HG03280 (cell line): ENCODE measurements at regions not wholly inside any gene's neighbourhood (a gene's known extent, or its start where the extent isn't known, plus 50 kb on each side); places are given as distances from the start of the nearest gene placed in this dataset.

ENCODE experiments used
- ATAC-seq: cut with Tn5 transposase; IDR thresholded peaks from one replicate; pipeline ENCODE4 v1.9.1; 2021; ENCODE audit warnings: mild to moderate bottlenecking, moderate library complexity; ENCODE audit not compliant: unreplicated experiment

DNA sequence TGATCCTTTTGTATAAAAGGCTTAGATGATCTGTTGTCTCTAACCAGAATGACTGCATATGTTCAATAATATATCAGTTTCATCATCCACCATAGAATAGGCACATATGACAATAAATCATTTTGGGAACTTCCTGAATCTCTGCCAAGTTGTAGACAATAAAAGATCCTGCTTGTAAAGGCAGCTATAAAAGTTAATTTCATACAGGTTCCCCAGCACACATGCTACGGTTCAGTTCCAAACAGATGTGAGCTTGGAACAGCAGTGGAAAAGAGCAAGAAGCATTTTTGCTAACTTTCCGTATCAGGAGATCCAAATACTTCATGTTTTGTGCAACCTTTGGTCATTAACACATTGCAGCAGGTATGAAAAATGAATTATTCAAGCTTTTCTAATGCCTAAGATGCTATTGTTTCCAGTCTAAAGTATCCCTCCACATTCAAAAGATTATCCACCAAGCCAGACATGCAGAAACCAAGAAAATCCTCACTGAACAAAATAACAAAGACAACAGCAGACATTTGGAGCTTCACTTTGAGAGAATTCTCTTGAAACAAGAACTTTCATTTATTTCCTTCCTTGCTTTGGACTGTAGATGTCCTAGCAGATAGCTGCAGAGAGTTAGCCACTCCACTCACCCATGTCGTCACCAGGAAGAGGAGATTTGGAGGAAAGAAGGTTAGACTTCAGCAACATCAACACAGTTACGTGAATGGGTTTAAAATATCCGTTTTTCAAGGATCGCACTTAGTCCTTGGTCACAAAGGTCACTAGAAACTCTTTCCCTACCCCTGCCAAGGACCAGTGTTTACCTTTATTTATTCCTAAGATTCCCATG lies 453.5 kb upstream of the JARID2 start:
- no peak for ATAC-seq

DNA sequence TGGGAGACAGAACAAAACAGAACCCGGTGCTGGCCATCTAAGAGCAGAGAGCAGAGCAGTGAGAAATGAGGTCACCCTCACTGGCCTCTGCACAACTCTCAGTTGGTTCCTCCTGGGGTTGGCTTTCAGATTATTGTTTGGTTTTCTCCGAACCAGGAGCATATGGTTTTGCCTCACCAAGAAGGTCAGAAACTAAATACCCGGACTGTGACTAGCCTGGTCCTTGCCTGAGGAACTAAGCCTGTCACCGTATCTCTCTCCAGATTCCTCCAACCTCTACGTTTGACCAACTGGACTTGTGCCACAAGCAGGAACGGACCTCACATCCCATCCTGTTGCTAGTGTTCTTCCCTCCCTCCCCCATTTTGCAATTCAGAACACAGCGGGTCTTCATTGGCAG lies 450.4 kb upstream of the JARID2 start:
- no peak for ATAC-seq

- ATAC-seq, result no peak
Observed at GRCh38 chr6:14796974-14797762, 448.7 kb upstream of the JARID2 start.

DNA sequence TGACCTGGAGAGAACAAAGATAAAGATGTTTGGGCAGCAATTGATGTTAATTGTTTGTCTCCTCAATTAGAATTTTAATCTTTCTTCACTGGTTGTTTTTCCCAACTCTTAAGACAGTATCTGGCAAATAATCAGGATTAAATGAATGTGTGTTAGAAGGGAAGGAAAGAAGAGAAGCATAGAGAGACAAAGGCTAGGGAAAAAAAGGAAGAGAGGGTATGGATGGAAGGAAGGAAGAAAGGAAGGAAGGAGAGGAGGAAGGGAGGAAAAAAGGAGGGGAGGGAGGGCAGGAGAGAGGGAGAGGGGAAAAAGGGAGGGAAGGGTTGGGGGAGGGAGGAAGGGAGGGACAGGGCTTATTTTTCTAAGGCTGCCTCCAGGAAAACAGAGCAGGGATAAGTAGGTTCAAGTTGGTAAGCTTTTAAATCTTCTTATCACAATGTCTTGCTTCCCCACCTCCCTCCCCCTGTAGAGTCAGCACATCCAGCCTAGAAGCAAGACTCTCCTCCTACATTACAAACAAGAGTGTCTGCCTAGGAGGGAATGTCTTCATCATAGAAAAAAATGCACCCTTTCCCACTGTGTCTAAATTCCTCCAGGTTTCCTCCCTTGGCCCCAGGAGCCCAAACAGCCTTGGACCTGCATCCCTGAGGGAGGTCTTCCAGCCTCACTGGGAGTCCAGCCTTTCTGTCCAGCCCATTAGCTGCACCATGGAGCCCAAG lies 447.8 kb upstream of the JARID2 start:
- ATAC-seq, result no peak

DNA sequence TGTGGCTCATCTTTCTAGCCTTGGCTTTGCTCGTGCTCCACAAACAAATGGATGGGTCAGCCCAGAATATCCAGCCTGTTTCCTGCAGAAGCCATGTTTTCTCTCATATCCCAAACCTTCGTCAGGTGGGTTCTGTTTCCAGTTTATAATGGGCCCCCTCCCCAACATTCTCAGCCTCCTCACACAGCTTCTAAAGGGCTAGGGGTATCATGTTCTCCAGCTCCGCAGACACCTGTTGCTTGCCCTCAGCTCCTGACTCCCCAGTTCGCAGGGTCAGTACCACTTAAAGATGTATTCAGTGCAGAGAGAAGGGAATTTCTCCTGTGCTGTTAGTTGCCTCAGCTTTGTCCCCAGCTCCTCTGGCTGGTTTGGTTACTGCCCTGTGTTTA lies 447.3 kb upstream of the JARID2 start:
- no peak for ATAC-seq

- ATAC-seq, result no peak
Observed at GRCh38 chr6:14798996-14799588, 446.8 kb upstream of the JARID2 start.

- ATAC-seq, result no peak
Observed at GRCh38 chr6:14799928-14800327, 445.9 kb upstream of the JARID2 start.

DNA sequence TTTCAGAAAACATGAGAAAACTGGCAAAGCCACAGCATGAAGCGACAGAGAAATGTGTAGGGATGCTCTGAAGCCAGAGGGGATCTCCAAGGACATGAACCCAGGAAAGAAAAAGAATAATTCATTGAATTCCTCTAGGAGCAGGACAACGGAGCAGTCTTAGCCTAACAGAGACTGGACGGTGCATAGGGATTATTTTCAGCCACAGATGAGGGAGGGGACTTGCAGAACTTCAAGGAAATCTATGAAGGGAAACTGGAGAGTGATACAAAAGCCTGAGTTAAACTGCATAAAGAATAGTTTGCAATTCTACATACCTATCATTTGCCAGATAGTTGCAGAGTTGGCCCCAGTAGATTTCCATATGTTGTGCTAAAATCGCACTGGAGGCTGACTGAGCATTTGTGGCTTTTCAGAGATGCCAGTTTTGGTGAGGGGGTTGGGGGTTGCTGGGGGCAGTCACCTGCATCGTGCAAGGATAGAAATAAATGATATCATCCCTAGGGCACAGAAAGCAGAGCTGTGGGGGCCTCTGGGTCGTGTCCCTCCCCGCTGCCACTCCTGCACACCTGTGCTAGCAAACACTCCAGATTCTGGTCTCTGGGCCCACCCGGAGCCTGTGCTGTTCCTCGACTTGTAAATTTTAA lies 443.2 kb upstream of the JARID2 start:
- no peak for ATAC-seq

DNA sequence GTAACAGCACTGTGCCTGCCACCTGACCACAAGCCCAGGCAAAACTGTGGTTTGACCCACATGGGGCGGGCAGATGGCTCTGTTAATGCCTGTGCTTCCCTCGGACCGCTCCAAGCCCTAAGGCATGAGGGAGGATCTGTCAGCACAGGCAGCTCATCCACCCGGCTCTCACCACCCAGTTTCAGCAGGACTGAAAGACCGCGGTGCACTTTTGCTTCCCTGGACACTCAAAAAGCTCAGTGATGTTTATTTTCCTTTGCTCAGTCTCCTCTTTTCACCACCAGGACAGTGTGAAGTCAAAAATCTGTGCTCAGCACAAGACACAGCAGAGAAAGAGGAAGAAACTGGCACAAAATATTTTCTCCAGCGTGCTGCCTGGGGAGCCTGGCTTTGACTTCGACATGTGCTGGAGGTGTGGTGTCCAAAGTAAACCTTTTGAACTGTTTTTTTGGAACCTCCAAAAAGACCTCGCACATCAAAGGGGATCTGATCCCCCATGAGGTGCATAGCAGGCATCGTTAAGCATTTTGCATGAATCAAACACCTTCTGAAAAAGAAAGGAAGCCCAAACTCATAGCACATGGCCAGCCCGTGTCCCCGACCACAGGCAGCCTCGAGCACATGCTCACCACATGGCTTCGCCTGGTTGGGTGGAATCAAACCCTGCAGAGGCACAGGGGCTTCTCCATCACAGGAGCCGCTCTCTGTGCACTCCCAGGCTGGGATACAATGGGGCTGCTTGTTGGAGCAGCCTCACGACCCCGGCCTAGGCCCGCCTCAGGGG lies 441.7 kb upstream of the JARID2 start:
- no peak for ATAC-seq

DNA sequence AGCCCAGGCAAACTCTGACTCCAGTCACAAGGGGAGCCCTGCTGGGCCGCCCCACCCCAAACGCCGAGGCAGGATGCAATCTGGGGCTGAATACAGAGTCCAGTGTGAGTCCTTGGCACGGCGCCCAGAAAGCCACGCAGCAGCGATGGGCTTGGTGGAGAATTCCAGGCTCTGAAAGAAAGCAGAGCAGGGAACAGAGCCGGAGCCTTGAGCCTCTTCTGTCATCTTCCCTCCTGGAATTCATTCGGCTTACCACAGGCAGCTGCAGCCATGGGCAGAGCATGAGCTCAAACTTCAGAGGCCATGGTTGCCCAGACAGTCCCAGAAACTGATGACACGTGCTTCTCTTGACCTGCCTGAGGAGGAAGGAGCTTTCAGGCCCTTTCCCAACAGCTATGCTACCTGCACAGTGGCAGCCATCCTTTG lies 441.1 kb upstream of the JARID2 start:
- ATAC-seq, result no peak

DNA sequence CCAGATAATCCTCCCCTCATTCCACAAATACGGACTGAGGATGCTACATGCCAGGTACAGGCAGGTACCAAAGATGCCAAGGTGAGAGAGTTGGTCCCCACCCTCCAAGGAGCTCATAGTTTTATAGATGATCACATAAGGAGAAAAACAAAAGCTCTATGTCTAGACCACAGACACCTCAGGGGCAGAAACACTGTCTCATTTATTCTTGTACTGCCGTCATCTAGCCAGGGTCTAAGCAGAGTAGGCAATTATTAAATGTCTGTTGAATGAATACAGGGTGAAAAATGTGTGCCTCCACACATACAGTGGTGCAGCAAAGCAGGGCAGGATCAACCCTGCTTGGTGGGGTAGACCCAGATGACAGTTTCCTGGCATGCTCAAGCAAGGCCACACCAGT lies 439.8 kb upstream of the JARID2 start:
- ATAC-seq, result no peak

DNA sequence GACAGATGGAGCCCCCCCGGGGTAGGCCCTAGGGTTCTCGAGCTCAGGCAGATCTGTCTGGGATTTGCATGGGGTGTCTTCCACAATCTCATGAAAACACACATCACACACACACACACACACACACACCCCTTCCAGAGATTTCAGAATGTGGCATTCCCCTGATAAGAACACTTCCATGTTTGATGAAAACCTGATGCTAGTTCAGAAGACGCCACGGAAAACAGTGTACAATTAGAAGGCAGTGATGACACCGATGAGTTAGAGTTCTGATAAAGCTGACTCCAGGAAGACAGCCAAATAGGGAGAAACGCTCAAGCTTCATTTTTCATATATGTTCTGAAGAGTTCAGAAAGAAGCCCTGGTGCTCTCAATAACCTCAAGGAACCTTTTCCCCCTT lies 438.7 kb upstream of the JARID2 start:
- no peak for ATAC-seq

DNA sequence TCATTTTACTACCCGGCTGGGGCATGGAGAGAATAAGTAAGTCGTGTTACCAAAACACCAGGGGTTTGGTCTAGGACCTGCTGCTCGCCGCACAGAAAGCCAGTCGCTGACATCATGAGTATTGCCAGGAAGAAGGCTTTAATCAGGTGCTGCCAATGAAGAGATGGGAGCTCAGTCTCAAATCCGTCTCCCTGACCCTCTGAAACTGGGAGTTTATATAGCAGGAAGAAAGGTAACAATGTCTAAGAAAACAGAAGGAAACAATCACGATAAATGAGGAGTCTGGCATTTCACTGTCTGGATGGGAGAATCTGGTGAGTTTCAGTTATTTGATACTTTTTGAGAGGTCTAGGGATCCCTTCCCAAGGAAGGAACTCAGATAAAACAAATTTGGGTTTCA lies 437.9 kb upstream of the JARID2 start:
- no peak for ATAC-seq

DNA sequence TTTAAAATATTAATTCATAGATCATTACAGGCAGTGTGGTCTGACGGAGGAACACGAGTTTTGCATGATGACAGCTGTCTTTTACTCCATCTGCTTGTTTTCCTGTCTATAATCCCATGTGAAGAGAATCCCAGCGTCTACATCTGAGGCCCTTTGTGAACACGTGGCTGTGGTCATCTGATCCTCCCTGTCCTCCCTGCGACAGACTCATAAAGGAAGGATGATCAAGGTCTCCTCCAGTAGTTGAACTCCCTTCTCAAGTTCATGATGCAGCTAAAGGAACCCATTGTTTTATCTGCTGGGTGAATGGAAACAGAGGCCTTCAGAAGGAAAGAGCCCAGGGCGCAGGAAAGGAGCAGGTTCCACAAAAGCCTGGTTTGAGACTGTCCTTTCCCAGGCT lies 435.8 kb upstream of the JARID2 start:
- no peak for ATAC-seq

DNA sequence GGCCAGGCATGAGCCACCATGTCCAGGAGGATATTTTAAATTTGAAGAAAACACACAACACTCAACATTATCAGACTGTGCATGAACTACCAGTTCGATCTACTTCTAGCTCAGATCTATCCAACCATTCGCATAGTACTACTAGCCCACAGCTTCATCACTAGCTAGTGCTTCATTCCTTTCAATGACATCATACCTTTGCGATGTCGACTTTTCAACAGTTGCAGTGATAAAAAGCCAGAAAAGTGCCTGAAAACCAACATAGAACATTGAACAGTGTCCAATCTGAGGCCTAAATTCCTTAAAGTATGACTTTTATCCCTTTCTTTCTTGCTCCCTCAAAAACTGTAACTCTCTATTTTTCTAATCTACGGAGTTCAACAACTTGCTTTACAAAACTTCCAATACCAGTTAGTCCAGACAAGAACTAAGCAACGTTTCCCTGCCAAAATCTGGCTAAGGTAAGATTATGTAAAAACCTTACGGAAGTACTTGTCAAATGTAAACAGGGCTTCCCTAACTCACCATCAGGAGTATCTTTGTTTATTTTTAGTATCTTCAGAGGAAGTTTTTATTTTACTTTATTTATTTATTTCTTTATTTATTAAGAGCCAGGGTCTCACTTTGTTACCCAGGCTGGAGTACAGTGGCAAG lies 434.0 kb upstream of the JARID2 start:
- no peak for ATAC-seq

DNA sequence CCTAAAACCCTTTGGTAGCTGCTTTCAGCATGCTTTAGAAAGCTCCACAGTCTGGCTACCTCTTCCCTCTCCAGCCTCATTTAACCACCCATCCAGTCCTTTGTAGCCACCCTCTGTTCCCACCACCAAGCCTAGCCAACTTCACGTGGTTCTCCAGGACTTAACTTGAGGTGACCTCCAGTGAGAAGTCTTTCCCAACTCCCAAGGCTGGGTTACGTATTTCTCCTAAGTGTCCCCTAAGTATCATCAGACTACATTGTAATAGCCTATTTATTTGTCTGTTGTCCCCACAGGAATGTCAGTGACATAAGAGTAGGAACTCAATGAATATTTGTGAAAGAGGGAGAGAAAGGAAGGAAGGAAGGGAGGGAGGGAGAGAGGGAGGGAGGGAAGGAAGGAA lies 431.9 kb upstream of the JARID2 start:
- ATAC-seq, result no peak

GRCh38 chr6:14816116-14816859 lies 429.6 kb upstream of the JARID2 start:
- no peak for ATAC-seq

DNA sequence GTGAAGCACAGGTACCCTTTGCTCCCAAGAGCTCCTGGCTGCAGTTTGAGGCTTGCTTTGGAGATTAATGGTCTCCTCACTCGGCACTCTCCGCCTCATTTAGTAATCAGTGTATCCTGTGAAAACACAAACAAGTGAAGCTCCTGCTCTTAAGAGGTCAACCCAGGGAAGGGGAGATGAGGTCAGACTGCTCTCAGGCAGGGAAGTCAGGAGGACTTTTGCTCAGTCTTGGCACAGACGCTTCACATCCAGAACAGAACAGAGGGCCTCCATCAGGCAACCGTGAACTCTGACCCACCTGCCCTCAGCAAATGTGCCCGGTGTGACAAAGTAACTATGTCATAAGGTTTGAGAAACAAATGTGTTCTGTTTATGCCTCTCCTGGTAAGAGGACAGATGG lies 428.8 kb upstream of the JARID2 start:
- ATAC-seq, result no peak

DNA sequence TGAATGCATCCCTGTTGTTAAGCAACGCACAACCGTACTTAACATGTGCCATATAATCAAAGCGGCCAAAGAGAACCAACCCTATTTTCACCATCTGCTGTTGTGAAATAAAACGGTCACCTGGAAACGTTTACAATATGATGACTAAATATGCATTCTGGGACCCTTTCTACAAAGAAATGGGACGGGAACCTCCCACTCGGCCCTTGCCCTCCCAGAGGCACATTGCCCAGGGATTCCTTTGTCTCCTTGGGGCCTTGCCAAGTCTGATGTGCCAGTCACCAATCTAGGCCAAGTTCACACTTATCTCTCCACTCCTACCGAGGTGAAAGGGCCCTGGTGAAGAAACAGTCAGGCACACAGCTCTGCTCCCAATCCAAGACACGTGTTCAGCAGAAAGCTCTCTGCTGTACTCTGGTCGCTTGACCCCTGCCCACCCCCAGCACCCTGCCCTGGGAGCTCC lies 427.4 kb upstream of the JARID2 start:
- no peak for ATAC-seq
